ENCODE measurements at regions not wholly inside any gene's neighbourhood (a gene's known extent, or its start where the extent isn't known, plus 50 kb on each side); places are given as distances from the start of the nearest gene placed in this dataset.

GRCh38 chr14:38901791-38902190, 201.2 kb downstream of the SEC23A start:
- no peak for DNase-seq (ENCODE audit: low read depth in 2 of 2)

GRCh38 chr14:38900887-38901286, 202.1 kb downstream of the SEC23A start:
- DNase-seq (ENCODE audit: low read depth in 2 of 2), result no peak

GRCh38 chr14:38887696-38888095, 215.3 kb downstream of the SEC23A start:
- no peak for DNase-seq (ENCODE audit: low read depth in 2 of 2)

GRCh38 chr14:38884109-38884508, 218.9 kb downstream of the SEC23A start:
- DNase-seq (ENCODE audit: low read depth in 2 of 2), result no peak

- no peak for DNase-seq (ENCODE audit: low read depth in 2 of 2)
Observed at GRCh38 chr14:38883127-38883526, 219.9 kb downstream of the SEC23A start.

GRCh38 chr14:38882533-38882932, 220.5 kb downstream of the SEC23A start:
- DNase-seq (ENCODE audit: low read depth in 2 of 2), result no peak

GRCh38 chr14:38880643-38881524, 222.2 kb downstream of the SEC23A start:
- DNase-seq (ENCODE audit: low read depth in 2 of 2), result no peak

GRCh38 chr14:38877744-38878388, 225.2 kb downstream of the SEC23A start:
- no peak for DNase-seq (ENCODE audit: low read depth in 2 of 2)

- no peak for DNase-seq (ENCODE audit: low read depth in 2 of 2)
Observed at GRCh38 chr14:38874721-38875120, 228.3 kb downstream of the SEC23A start.

- DNase-seq (ENCODE audit: low read depth in 2 of 2), result no peak
Observed at GRCh38 chr14:38873941-38874612, 229.0 kb downstream of the SEC23A start.

GRCh38 chr14:38870296-38870836, 232.7 kb downstream of the SEC23A start:
- DNase-seq (ENCODE audit: low read depth in 2 of 2), result no peak

- no peak for DNase-seq (ENCODE audit: low read depth in 2 of 2)
Observed at GRCh38 chr14:38868399-38869290, 234.4 kb downstream of the SEC23A start.

GRCh38 chr14:38867561-38868150, 235.4 kb downstream of the SEC23A start:
- DNase-seq (ENCODE audit: low read depth in 2 of 2), result peak; percentile 7 to 25

- DNase-seq (ENCODE audit: low read depth in 2 of 2), result no peak
Observed at GRCh38 chr14:38866461-38866860, 236.6 kb downstream of the SEC23A start.

- no peak for DNase-seq (ENCODE audit: low read depth in 2 of 2)
Observed at GRCh38 chr14:38862366-38862765, 240.7 kb downstream of the SEC23A start.

- no peak for DNase-seq (ENCODE audit: low read depth in 2 of 2)
Observed at GRCh38 chr14:38860530-38860929, 242.5 kb downstream of the SEC23A start.

GRCh38 chr14:38856798-38857197, 246.2 kb downstream of the SEC23A start:
- no peak for DNase-seq (ENCODE audit: low read depth in 2 of 2)

- DNase-seq (ENCODE audit: low read depth in 2 of 2), result no peak
Observed at GRCh38 chr14:38855513-38855912, 247.5 kb downstream of the SEC23A start.

GRCh38 chr14:38851111-38851510, 251.9 kb downstream of the SEC23A start:
- DNase-seq (ENCODE audit: low read depth in 2 of 2), result no peak

GRCh38 chr14:38850664-38851063, 252.4 kb downstream of the SEC23A start:
- no peak for DNase-seq (ENCODE audit: low read depth in 2 of 2)
